Duodenal mucosa (tissue), 2 donors: ENCODE measurements at regions not wholly inside any gene's neighbourhood (a gene's known extent, or its start where the extent isn't known, plus 50 kb on each side); places are given as distances from the start of the nearest gene placed in this dataset.
"Not testable (repeated sequence)": the region's sequence is repeated elsewhere in the genome, so short reads cannot be mapped to it uniquely, and the experiment has no call there.

Source experiments
- H3K27ac ChIP-seq: one replicate; pipeline ENCODE4 v1.7.0; 2013; ENCODE audit warnings: low read depth, low read length
- H3K27me3 ChIP-seq, 2 donors: one replicate each; pipeline ENCODE4 v1.7.0; 2013; ENCODE audit warnings: low read length in 2 of 2, control low read depth in 1 of 2; ENCODE audit not compliant: insufficient read depth in 2 of 2, control insufficient read depth in 1 of 2
- H3K36me3 ChIP-seq, 2 donors: one replicate each; pipeline ENCODE4 v1.7.0; 2013; ENCODE audit warnings: low read length in 2 of 2, control low read depth in 1 of 2; ENCODE audit not compliant: insufficient read depth in 2 of 2, control insufficient read depth in 1 of 2
- H3K4me1 ChIP-seq, 2 donors: one replicate each; pipeline ENCODE4 v1.7.0; 2013; ENCODE audit warnings: low read length in 2 of 2, control low read depth in 1 of 2; ENCODE audit not compliant: insufficient read depth in 2 of 2, control insufficient read depth in 1 of 2
- H3K4me3 ChIP-seq, 2 donors: one replicate each; pipeline ENCODE4 v1.7.0; 2013; ENCODE audit warnings: low read length in 2 of 2, low read depth in 1 of 2
- H3K9ac ChIP-seq, 2 donors: one replicate each; pipeline ENCODE4 v1.7.0; 2013; ENCODE audit warnings: low read length in 2 of 2, low read depth in 1 of 2
- H3K9me3 ChIP-seq, 2 donors: one replicate each; pipeline ENCODE4 v1.7.0; 2013; ENCODE audit warnings: low read length in 2 of 2, control low read depth in 1 of 2; ENCODE audit not compliant: control insufficient read depth in 1 of 2

GRCh38 chr7:35926966-35927365, 126.1 kb downstream of the SEPTIN7 start:
- not testable (repeated sequence) for H3K9me3 ChIP-seq, H3K4me1 ChIP-seq, H3K27me3 ChIP-seq, H3K36me3 ChIP-seq, H3K9ac ChIP-seq, H3K4me3 ChIP-seq, H3K27ac ChIP-seq

- not testable (repeated sequence) for H3K9ac ChIP-seq, H3K36me3 ChIP-seq, H3K27me3 ChIP-seq, H3K4me1 ChIP-seq, H3K9me3 ChIP-seq, H3K27ac ChIP-seq, H3K4me3 ChIP-seq
These were observed 130.3 kb downstream of the SEPTIN7 start for GRCh38 chr7:35931134-35931533.

- not testable (repeated sequence) for H3K36me3 ChIP-seq, H3K27me3 ChIP-seq, H3K9me3 ChIP-seq, H3K9ac ChIP-seq, H3K4me3 ChIP-seq, H3K4me1 ChIP-seq, H3K27ac ChIP-seq
These were observed 130.7 kb downstream of the SEPTIN7 start for GRCh38 chr7:35931551-35931950.

GRCh38 chr7:35940695-35941094, 139.8 kb downstream of the SEPTIN7 start:
- H3K4me3 ChIP-seq, H3K36me3 ChIP-seq, H3K9ac ChIP-seq, H3K9me3 ChIP-seq, H3K27me3 ChIP-seq, H3K4me1 ChIP-seq, H3K27ac ChIP-seq: not testable (repeated sequence)

- not testable (repeated sequence) for H3K9me3 ChIP-seq, H3K4me3 ChIP-seq, H3K36me3 ChIP-seq, H3K27ac ChIP-seq, H3K4me1 ChIP-seq, H3K9ac ChIP-seq, H3K27me3 ChIP-seq
These were observed 144.8 kb downstream of the SEPTIN7 start for GRCh38 chr7:35945621-35946020.

DNA sequence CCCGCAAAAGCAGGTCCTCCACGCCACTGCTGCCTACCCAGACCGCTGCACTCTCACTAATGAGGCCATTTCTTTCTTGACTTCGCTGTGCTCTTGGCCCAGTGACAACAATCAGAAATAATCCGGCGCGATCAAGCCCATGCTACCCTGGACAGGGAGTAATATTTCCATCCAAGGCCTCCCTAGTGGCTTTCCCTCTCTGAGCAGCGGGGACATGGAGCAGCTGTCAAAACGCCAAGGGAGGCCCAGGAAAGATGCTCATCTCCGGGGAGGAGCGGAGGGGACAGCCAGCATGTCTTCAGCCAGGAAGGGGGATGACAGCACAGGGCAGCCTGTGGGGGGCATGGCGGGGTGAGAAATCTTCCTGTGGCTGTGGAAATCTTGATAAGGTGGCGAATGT, 154.9 kb downstream of the SEPTIN7 start:
- H3K4me3 ChIP-seq, H3K36me3 ChIP-seq, H3K27me3 ChIP-seq, H3K9me3 ChIP-seq, H3K9ac ChIP-seq, H3K4me1 ChIP-seq, H3K27ac ChIP-seq: not testable (repeated sequence)

GRCh38 chr7:35956988-35957387, 156.1 kb downstream of the SEPTIN7 start:
- not testable (repeated sequence) for H3K9ac ChIP-seq, H3K27ac ChIP-seq, H3K36me3 ChIP-seq, H3K9me3 ChIP-seq, H3K4me3 ChIP-seq, H3K4me1 ChIP-seq, H3K27me3 ChIP-seq

GRCh38 chr7:35961260-35961659, 160.4 kb downstream of the SEPTIN7 start:
- H3K4me1 ChIP-seq, H3K9me3 ChIP-seq, H3K36me3 ChIP-seq, H3K27ac ChIP-seq, H3K9ac ChIP-seq, H3K4me3 ChIP-seq, H3K27me3 ChIP-seq: not testable (repeated sequence)

DNA sequence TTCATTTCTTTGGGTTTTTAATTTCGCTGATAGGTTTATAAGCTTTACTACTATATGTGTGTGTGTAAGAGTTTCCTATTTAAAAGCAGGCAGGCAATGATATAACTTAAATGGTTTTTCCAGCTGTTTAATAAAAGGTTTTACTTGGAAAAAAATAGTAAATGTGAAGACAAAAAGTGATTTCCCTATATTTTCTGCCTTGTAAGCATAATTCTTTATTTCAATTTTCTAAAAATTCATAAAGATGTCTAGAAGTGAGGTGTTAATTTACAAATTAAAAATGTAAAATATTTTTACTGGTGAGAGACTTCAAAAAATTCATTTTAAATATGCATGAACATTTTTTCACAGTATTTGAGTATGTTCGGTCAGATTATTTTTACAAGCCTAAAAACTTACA, 161.8 kb downstream of the SEPTIN7 start:
- not testable (repeated sequence) for H3K4me3 ChIP-seq, H3K9me3 ChIP-seq, H3K27ac ChIP-seq, H3K9ac ChIP-seq, H3K27me3 ChIP-seq, H3K36me3 ChIP-seq, H3K4me1 ChIP-seq

DNA sequence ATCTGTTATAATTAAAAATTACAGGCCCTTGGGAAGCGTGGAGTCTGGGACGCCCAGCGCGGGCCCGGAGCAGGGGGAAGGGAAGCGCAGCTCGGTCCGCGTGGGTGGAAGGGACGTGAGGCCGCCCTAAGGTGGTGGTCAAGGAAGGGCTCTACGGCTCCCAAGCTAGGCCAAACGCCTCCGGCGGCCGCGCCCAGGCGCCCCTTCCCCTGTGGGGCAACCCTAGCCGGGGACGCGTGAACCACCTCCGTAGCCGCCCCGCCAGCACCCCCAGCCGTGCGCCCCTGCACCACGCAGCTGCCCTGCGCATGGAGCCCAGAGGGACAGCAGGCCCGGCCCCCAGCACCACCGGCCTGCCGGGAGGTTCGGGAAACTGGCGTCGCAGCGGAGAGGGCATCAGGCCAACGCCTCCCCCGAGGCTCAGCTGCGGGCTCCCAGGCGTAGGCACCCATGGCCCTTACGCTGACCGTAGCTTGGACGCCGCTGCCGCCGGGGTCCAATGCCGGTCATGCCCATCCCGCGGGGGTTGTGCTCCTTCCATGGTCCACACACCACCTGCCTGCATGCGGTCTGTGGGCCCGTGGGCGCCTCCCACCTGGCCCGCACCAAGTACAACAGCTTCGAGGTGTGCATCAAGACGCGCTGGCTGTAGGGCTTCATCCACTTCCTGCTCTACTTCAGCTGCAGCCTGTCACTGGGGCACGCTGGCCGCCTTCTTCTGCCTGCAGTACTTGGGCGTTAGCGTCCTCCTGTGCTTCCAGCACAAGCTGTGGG, 166.7 kb downstream of the SEPTIN7 start:
- H3K36me3 ChIP-seq: no peaks in the 10 kb centered on the region
- H3K4me3 ChIP-seq: no peak overlapping the region
- peaks cover 0 to 4% of the 10 kb centered on the region in 2 donors for H3K27me3 ChIP-seq
- H3K27ac ChIP-seq: no peak overlapping the region
- no peaks in the 10 kb centered on the region for H3K9me3 ChIP-seq
- H3K9ac ChIP-seq: no peak overlapping the region
- peaks cover 0 to 4% of the 10 kb centered on the region in 2 donors for H3K4me1 ChIP-seq
